ENCODE measurements at regions not wholly inside any gene's neighbourhood (a gene's known extent, or its start where the extent isn't known, plus 50 kb on each side); places are given as distances from the start of the nearest gene placed in this dataset.

- TF ChIP-seq POLR2AphosphoS5 (IDR thresholded peaks at IDR 0.05; ENCODE audit: borderline replicate concordance, low read depth, low read length) (no peak), EZH2 (IDR thresholded peaks at IDR 0.05) (no peak), FOXP2 (optimal IDR thresholded peaks at IDR 0.05; ENCODE audit: control extremely low read depth, extremely low read length, insufficient read depth) (no peak)
Observed at GRCh38 chr13:76634431-76635191, 251.6 kb downstream of the KCTD12 start.
